BLaER1 treated with 17β-estradiol and CSF1 and Interleukin-3, amounts not matched to agents 10 nM and 100 nM (cell line): ENCODE measurements at regions not wholly inside any gene's neighbourhood (a gene's known extent, or its start where the extent isn't known, plus 50 kb on each side); places are given as distances from the start of the nearest gene placed in this dataset.
A peak's percentile ranks its signal among the peaks of the same experiment; 100 is the strongest.

Experiments used
- H3K27ac ChIP-seq, 11 experiments: shearing (Covaris generic); formaldehyde crosslinking; 2 replicates each; pipeline ENCODE4 v1.8.1; 2022
- H3K27me3 ChIP-seq, 11 experiments: shearing (Covaris generic); formaldehyde crosslinking; 2 replicates each; pipeline ENCODE4 v1.8.1; 2022
- H3K36me3 ChIP-seq, 11 experiments: shearing (Covaris generic); formaldehyde crosslinking; 2 replicates each; pipeline ENCODE4 v1.8.1; 2022
- H3K4me1 ChIP-seq, 10 experiments: shearing (Covaris generic); formaldehyde crosslinking; 2 replicates each; pipeline ENCODE4 v1.8.1; 2022
- H3K4me2 ChIP-seq, 11 experiments: shearing (Covaris generic); formaldehyde crosslinking; 2 replicates each; pipeline ENCODE4 v1.8.1; 2022
- H3K4me3 ChIP-seq, 10 experiments: shearing (Covaris generic); formaldehyde crosslinking; 2 replicates each; pipeline ENCODE4 v1.8.1; 2022
- H3K9ac ChIP-seq, 11 experiments: shearing (Covaris generic); formaldehyde crosslinking; 2 replicates each; pipeline ENCODE4 v1.8.1; 2022
- H3K9me3 ChIP-seq, 11 experiments: shearing (Covaris generic); formaldehyde crosslinking; replicated peaks in 1 of 11; 2 replicates each; pipeline ENCODE4 v1.8.1; 2022
- H4K20me1 ChIP-seq, 11 experiments: shearing (Covaris generic); formaldehyde crosslinking; 2 replicates each; pipeline ENCODE4 v1.8.1; 2022
- Cebpa-rat ChIP-seq, 11 experiments: shearing (Covaris generic); IDR thresholded peaks; 2 replicates each; pipeline ENCODE4 v1.8.1; 2022

DNA sequence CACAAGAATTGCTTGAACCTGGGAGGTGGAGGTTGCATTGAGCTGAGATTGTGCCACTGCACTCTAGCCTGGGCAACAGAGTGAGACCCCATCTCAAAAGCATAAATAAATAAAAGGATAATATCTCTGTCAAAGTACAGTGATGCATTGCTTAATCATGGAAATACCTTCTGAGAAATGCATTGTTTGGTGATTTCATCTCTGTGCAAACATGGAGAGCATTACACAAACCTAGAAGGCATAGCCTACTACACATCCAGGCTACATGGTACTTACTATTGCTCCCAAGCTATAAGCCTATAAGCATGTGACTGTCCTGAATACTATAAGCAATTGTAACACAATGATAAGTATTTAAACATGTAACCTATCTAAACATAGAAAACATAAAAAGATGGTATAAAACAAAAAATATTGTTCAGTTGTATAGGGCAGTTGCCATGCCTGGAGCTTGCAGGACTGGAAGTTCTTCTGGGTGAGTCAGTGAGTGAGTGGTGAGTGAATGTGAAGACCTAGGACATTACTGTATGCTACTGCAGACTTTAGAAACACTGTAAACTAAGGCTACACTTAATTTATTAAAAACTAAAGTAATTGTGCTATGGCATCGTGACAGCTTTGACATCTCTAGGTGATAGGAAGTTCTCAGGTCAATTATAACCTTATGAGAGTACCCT is 93.6 kb upstream of the SNRPN start:
- no peak overlapping the region for H3K4me2 ChIP-seq

GRCh38 chr15:24862726-24863521 is 91.9 kb upstream of the SNRPN start:
- no peaks in the 10 kb centered on the region for H3K36me3 ChIP-seq
- no peak overlapping the region for H3K27ac ChIP-seq
- peaks cover 0 to 8% (median 0%) of the 10 kb centered on the region in 10 experiments; a peak in 2 of 20 replicates for H3K4me1 ChIP-seq
- TF ChIP-seq Cebpa-rat (IDR thresholded peaks at IDR 0.05): no peak
- no peak overlapping the region for H3K4me3 ChIP-seq
- no peaks in the 10 kb centered on the region for H3K27me3 ChIP-seq
- no peak overlapping the region for H3K9ac ChIP-seq
- H3K4me2 ChIP-seq: no peak overlapping the region
- no peaks in the 10 kb centered on the region for H4K20me1 ChIP-seq
- peaks cover 0 to under 1% (median 0%) of the 10 kb centered on the region in 11 experiments; a peak in 4 of 22 replicates for H3K9me3 ChIP-seq

More for the DNA sequence above, 93.6 kb upstream of the SNRPN start:
- H3K4me3 ChIP-seq: no peak overlapping the region
- no peak overlapping the region for H3K9ac ChIP-seq
- H3K36me3 ChIP-seq: no peaks in the 10 kb centered on the region
- no peaks in the 10 kb centered on the region for H4K20me1 ChIP-seq
- H3K9me3 ChIP-seq: peaks cover 0 to 4% (median 0%) of the 10 kb centered on the region in 11 experiments; a peak in 3 of 22 replicates
- no peak overlapping the region for H3K27ac ChIP-seq
- no peak for TF ChIP-seq Cebpa-rat (IDR thresholded peaks at IDR 0.05)
- peaks cover 0 to 5% (median 0%) of the 10 kb centered on the region in 11 experiments; a peak in 1 of 22 replicates for H3K27me3 ChIP-seq
- H3K4me1 ChIP-seq: no peaks in the 10 kb centered on the region

DNA sequence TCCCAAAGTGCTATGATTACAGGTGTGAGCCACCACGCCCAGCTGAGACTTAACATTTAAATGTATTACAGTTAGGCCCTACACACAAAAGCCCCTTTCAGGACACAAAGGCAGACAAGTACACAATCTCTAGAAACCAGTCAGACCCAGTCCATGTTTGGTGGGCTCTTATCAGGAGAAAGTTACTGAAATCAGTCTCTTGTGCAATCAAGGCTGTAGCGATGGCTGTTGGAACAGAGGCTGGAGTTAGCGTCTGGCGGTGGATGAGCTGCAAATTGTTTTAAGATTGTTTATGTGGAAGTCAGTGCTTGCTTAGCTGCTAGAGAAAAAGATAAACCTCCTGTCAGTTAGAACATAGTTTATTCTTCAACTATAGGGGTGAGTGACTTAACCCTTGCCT is 89.5 kb upstream of the SNRPN start:
- H3K4me2 ChIP-seq: no peak overlapping the region
- no peak overlapping the region for H3K4me3 ChIP-seq
- peaks cover 0 to 7% (median 0%) of the 10 kb centered on the region in 11 experiments; a peak in 2 of 22 replicates for H3K9me3 ChIP-seq
- H4K20me1 ChIP-seq: no peaks in the 10 kb centered on the region
- H3K27me3 ChIP-seq: no peaks in the 10 kb centered on the region
- no peaks in the 10 kb centered on the region for H3K36me3 ChIP-seq
- no peak overlapping the region for H3K27ac ChIP-seq
- no peak for TF ChIP-seq Cebpa-rat (IDR thresholded peaks at IDR 0.05)
- no peak overlapping the region for H3K9ac ChIP-seq
- H3K4me1 ChIP-seq: peaks cover 0 to 8% (median 0%) of the 10 kb centered on the region in 10 experiments; a peak in 2 of 20 replicates

GRCh38 chr15:24877174-24877573 is 77.6 kb upstream of the SNRPN start:
- Histone ChIP-seq H3K27me3 (no peaks in the 10 kb centered on the region), H3K4me3 (no peak overlapping the region), H3K36me3 (no peaks in the 10 kb centered on the region), H3K4me2 (no peak overlapping the region), H3K9me3 (peaks cover 20 to 54% (median 31%) of the 10 kb centered on the region in 11 experiments), H3K9ac (no peak overlapping the region), H4K20me1 (no peaks in the 10 kb centered on the region), H3K4me1 (no peaks in the 10 kb centered on the region), H3K27ac (no peak overlapping the region)
- TF ChIP-seq Cebpa-rat (IDR thresholded peaks at IDR 0.05): no peak

- H3K4me1 ChIP-seq: no peaks in the 10 kb centered on the region
- no peak for TF ChIP-seq Cebpa-rat (IDR thresholded peaks at IDR 0.05)
- H4K20me1 ChIP-seq: no peaks in the 10 kb centered on the region
- H3K27ac ChIP-seq: no peak overlapping the region
- H3K9ac ChIP-seq: no peak overlapping the region
- no peaks in the 10 kb centered on the region for H3K36me3 ChIP-seq
- no peak overlapping the region for H3K4me2 ChIP-seq
- no peaks in the 10 kb centered on the region for H3K27me3 ChIP-seq
- peaks cover 12 to 44% (median 23%) of the 10 kb centered on the region in 11 experiments; a peak in 21 of 22 replicates for H3K9me3 ChIP-seq
- no peak overlapping the region for H3K4me3 ChIP-seq
These were observed 76.6 kb upstream of the SNRPN start for GRCh38 chr15:24878153-24878552.

DNA sequence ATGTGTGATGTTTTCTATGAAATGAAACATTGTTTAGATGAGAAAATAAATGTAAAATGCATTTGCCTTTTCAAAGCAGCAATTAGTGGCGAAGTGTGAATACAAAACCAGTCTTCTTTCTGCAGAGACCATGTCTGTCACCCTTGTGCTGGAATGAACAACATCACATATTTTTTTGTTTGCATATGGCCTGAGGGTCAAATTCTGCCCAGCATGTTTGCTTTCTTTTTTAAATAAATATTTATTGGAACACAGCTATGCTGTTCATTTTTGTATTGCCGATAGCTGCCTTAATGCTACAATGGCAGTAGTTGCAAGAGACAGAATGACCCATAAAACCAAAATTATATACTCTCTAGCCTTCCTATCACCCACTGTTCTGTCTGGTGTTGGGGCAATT is 75.3 kb upstream of the SNRPN start:
- H3K9ac ChIP-seq: no peak overlapping the region
- H3K27me3 ChIP-seq: no peaks in the 10 kb centered on the region

GRCh38 chr15:24880663-24881062 is 74.1 kb upstream of the SNRPN start:
- Histone ChIP-seq H3K9me3 (peaks cover 8 to 36% (median 17%) of the 10 kb centered on the region in 11 experiments; a peak in 20 of 22 replicates), H3K36me3 (no peaks in the 10 kb centered on the region), H3K4me1 (no peaks in the 10 kb centered on the region), H3K4me3 (no peak overlapping the region), H3K27me3 (no peaks in the 10 kb centered on the region), H3K4me2 (no peak overlapping the region), H3K27ac (no peak overlapping the region), H3K9ac (no peak overlapping the region), H4K20me1 (no peaks in the 10 kb centered on the region)
- TF ChIP-seq Cebpa-rat (IDR thresholded peaks at IDR 0.05): no peak

More for the DNA sequence above, 75.3 kb upstream of the SNRPN start:
- no peak overlapping the region for H3K27ac ChIP-seq
- H3K4me1 ChIP-seq: no peaks in the 10 kb centered on the region
- no peaks in the 10 kb centered on the region for H4K20me1 ChIP-seq
- H3K9me3 ChIP-seq: peaks cover 8 to 36% (median 17%) of the 10 kb centered on the region in 11 experiments; a peak in 20 of 22 replicates
- H3K4me2 ChIP-seq: no peak overlapping the region
- no peaks in the 10 kb centered on the region for H3K36me3 ChIP-seq
- TF ChIP-seq Cebpa-rat (IDR thresholded peaks at IDR 0.05): no peak
- no peak overlapping the region for H3K4me3 ChIP-seq

- no peaks in the 10 kb centered on the region for H3K36me3 ChIP-seq
- no peak for TF ChIP-seq Cebpa-rat (IDR thresholded peaks at IDR 0.05)
These were observed 68.2 kb upstream of the SNRPN start for GRCh38 chr15:24886538-24886937.

GRCh38 chr15:24898715-24899272 is 56.0 kb upstream of the SNRPN start:
- Histone ChIP-seq H3K9me3 (peaks cover 20 to 62% (median 40%) of the 10 kb centered on the region in 11 experiments; a peak in 19 of 22 replicates), H3K27me3 (no peaks in the 10 kb centered on the region), H3K27ac (no peak overlapping the region), H4K20me1 (no peaks in the 10 kb centered on the region), H3K36me3 (no peaks in the 10 kb centered on the region), H3K9ac (no peak overlapping the region), H3K4me2 (peak overlapping the region in 6 of 11 experiments; percentile 25 to 62 (median 40); a peak in 10 of 22 replicates), H3K4me3 (no peak overlapping the region), H3K4me1 (peaks cover 0 to 19% (median 9%) of the 10 kb centered on the region in 10 experiments; a peak in 9 of 20 replicates)
- no peak for TF ChIP-seq Cebpa-rat (IDR thresholded peaks at IDR 0.05)

More at GRCh38 chr15:24886538-24886937, 68.2 kb upstream of the SNRPN start:
- Histone ChIP-seq H3K4me3 (no peak overlapping the region), H3K27me3 (no peaks in the 10 kb centered on the region), H3K9me3 (peaks cover 0 to 20% (median 7%) of the 10 kb centered on the region in 11 experiments; a peak in 7 of 22 replicates), H4K20me1 (no peaks in the 10 kb centered on the region), H3K9ac (no peak overlapping the region), H3K27ac (no peak overlapping the region), H3K4me1 (no peaks in the 10 kb centered on the region), H3K4me2 (no peak overlapping the region)
